Aorta (tissue), 5 donors: ENCODE measurements at regions not wholly inside any gene's neighbourhood (a gene's known extent, or its start where the extent isn't known, plus 50 kb on each side); places are given as distances from the start of the nearest gene placed in this dataset.
A peak's percentile ranks its signal among the peaks of the same experiment; 100 is the strongest.

ENCODE experiments used
- ATAC-seq: fragments of 200-7000 bp; cut with Tn5 transposase; one replicate; pipeline ENCODE4 v1.9.1; 2022; ENCODE audit warnings: moderate library complexity; ENCODE audit not compliant: low FRiP score
- DNase-seq, 2 donors: peaks; one replicate each; pipeline ENCODE4 v3.0.0-alpha.2; 2020
- H3K27ac ChIP-seq, 2 donors: one replicate each; pipeline ENCODE4 v1.5.1; 2013; ENCODE audit warnings: low read length in 2 of 2, mild to moderate bottlenecking in 2 of 2, moderate library complexity in 2 of 2, control low read depth in 1 of 2, inconsistent platforms in 1 of 2, low read depth in 1 of 2
- H3K27me3 ChIP-seq, 2 donors: one replicate each; pipeline ENCODE4 v1.6.1; 2013; ENCODE audit warnings: control low read depth in 1 of 2, low read length in 1 of 2, mild to moderate bottlenecking in 1 of 2, moderate library complexity in 1 of 2; ENCODE audit not compliant: insufficient read depth in 2 of 2, control insufficient read depth in 1 of 2
- H3K36me3 ChIP-seq, 2 donors: one replicate each; pipeline ENCODE4 v1.6.1; 2013; ENCODE audit warnings: control low read depth in 1 of 2, low read length in 1 of 2, mild to moderate bottlenecking in 1 of 2; ENCODE audit not compliant: insufficient read depth in 2 of 2, control insufficient read depth in 1 of 2
- H3K4me1 ChIP-seq, 2 donors: one replicate each; pipeline ENCODE4 v1.6.1; 2013; ENCODE audit warnings: low read length in 2 of 2, control low read depth in 1 of 2, mild to moderate bottlenecking in 1 of 2, moderate library complexity in 1 of 2; ENCODE audit not compliant: insufficient read depth in 2 of 2, control insufficient read depth in 1 of 2
- H3K4me3 ChIP-seq, 2 donors: one replicate each; pipeline ENCODE4 v1.5.1; 2013; ENCODE audit warnings: low read length in 2 of 2, control low read depth in 1 of 2, mild to moderate bottlenecking in 1 of 2
- H3K9me3 ChIP-seq: one replicate; pipeline ENCODE4 v1.6.1; 2013; ENCODE audit warnings: mild to moderate bottlenecking, low read length; ENCODE audit not compliant: control insufficient read depth
- WGBS, 2 donors: extraction: QIAGEN DNeasy Blood & Tissue Kit; methylation state at CpG; one replicate each; pipeline ENCODE4 v1.1.7; 2013; 5-methylcytosine and 5-hydroxymethylcytosine counted together
- intact Hi-C, 2 donors: fragments of 100-400 bp; cut with DNase I; formaldehyde crosslinking; loops; one replicate each; pipeline versions ENCODE4 v1.14.2 to v1.15.0; 2022
- donor health status: healthy with polysubstance abuse.
- donor health status: Bipolar disorder and iron deficiency.
- donor health status: DM: no; HTN: no; CAD: no.
- donor health status: DM: no; HTN: no; CAD: no.
- donor health status: DM: yes; HTN: yes; CAD: no.

DNA sequence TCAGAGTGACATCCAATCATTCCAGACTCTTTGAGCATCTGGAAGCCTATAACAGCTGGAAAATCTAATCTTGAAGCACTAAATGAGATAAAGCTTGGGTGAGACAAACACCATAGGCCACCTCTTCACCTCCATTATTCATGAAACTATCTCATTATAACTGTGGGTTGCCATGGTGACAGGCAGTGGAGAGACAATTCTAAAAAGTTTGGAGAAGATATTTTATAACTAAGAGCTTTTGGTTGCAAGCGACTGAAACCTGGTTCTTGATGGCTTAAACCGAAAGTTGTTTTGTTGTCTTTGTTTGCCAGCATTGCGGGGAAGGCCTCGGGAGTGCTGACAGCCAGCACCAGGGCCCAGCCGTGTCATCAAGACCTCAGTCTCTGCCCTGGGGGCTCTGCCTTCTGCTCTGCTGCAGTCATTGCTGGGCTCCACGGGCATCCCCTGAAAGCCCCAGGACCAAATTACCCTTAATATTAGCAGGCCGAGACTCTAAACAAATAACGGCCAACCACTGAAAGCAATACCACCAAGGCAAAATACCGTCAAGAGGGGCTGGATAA, 353.6 kb upstream of the SFSWAP start:
- Histone ChIP-seq H3K9me3 (no peaks in the 10 kb centered on the region), H3K4me3 (no peak overlapping the region), H3K36me3 (no peaks in the 10 kb centered on the region), H3K27me3 (no peaks in the 10 kb centered on the region), H3K27ac (no peak overlapping the region), H3K4me1 (no peaks in the 10 kb centered on the region)
- WGBS, 2 donors, result 59 to 80% methylated on average over 9 of the region's 9 CpGs
- ATAC-seq (no peak), DNase-seq (no peak)
- intact Hi-C loops, result no loop called here

- 50% methylated on average over 3 of the region's 3 CpGs for WGBS, 2 donors
- no peak for DNase-seq
- Histone ChIP-seq H3K27ac (no peak overlapping the region), H3K27me3 (no peaks in the 10 kb centered on the region), H3K4me1 (no peaks in the 10 kb centered on the region), H3K36me3 (no peaks in the 10 kb centered on the region), H3K9me3 (no peaks in the 10 kb centered on the region), H3K4me3 (no peak overlapping the region)
- intact Hi-C loops, result no loop called here
- ATAC-seq, result no peak
These were observed 353.0 kb upstream of the SFSWAP start for GRCh38 chr12:131357920-131358319.

GRCh38 chr12:131362291-131363211, 348.3 kb upstream of the SFSWAP start:
- 78% methylated on average over 12 of the region's 12 CpGs for WGBS, 2 donors
- no peak for ATAC-seq
- no peak overlapping the region for H3K27ac ChIP-seq

GRCh38 chr12:131363393-131363792, 347.5 kb upstream of the SFSWAP start:
- Histone ChIP-seq H3K9me3 (no peaks in the 10 kb centered on the region), H3K4me1 (no peaks in the 10 kb centered on the region), H3K27me3 (no peaks in the 10 kb centered on the region), H3K27ac (no peak overlapping the region), H3K4me3 (no peak overlapping the region), H3K36me3 (no peaks in the 10 kb centered on the region)
- 77% methylated on average over 7 of the region's 7 CpGs for WGBS, 2 donors
- intact Hi-C loops, result no loop called here
- no peak for ATAC-seq
- peak in 1 of 2 donors; percentile 42 for DNase-seq

More at GRCh38 chr12:131362291-131363211, 348.3 kb upstream of the SFSWAP start:
- no peak overlapping the region for H3K4me3 ChIP-seq
- no peak for DNase-seq
- H3K27me3 ChIP-seq, result no peaks in the 10 kb centered on the region
- no peaks in the 10 kb centered on the region for H3K9me3 ChIP-seq
- intact Hi-C loops, result no loop called here
- H3K36me3 ChIP-seq, result no peaks in the 10 kb centered on the region
- no peaks in the 10 kb centered on the region for H3K4me1 ChIP-seq

GRCh38 chr12:131363841-131364495, 346.9 kb upstream of the SFSWAP start:
- Histone ChIP-seq H3K36me3 (no peaks in the 10 kb centered on the region), H3K4me3 (no peak overlapping the region), H3K9me3 (no peaks in the 10 kb centered on the region), H3K27ac (no peak overlapping the region), H3K27me3 (no peaks in the 10 kb centered on the region), H3K4me1 (no peaks in the 10 kb centered on the region)
- intact Hi-C loops, result no loop called here
- no peak for ATAC-seq
- no peak for DNase-seq
- 78 to 81% methylated on average over 14 of the region's 14 CpGs for WGBS, 2 donors

GRCh38 chr12:131364903-131365820, 345.7 kb upstream of the SFSWAP start:
- H3K9me3 ChIP-seq, result no peaks in the 10 kb centered on the region
- no peak overlapping the region for H3K4me3 ChIP-seq
- ATAC-seq, result no peak
- DNase-seq, result peak in 1 of 2 donors; percentile 23
- H3K27me3 ChIP-seq, result no peaks in the 10 kb centered on the region
- 81 to 85% methylated on average over 12 of the region's 12 CpGs for WGBS, 2 donors
- H3K36me3 ChIP-seq, result no peaks in the 10 kb centered on the region
- intact Hi-C loops, result no loop called here
- no peaks in the 10 kb centered on the region for H3K4me1 ChIP-seq
- H3K27ac ChIP-seq, result no peak overlapping the region

- intact Hi-C loops, result no loop called here
- ATAC-seq (no peak), DNase-seq (peak in 1 of 2 donors; percentile 42)
- H3K27ac ChIP-seq, result no peak overlapping the region
- H3K27me3 ChIP-seq, result no peaks in the 10 kb centered on the region
- no peaks in the 10 kb centered on the region for H3K36me3 ChIP-seq
- H3K4me1 ChIP-seq, result no peaks in the 10 kb centered on the region
- no peaks in the 10 kb centered on the region for H3K9me3 ChIP-seq
- 63 to 65% methylated on average over 15 of the region's 15 CpGs for WGBS, 2 donors
- no peak overlapping the region for H3K4me3 ChIP-seq
These were observed 345.0 kb upstream of the SFSWAP start for GRCh38 chr12:131365821-131366260.

GRCh38 chr12:131366261-131366871, 344.5 kb upstream of the SFSWAP start:
- H3K27ac ChIP-seq, result no peak overlapping the region
- H3K27me3 ChIP-seq, result no peaks in the 10 kb centered on the region
- no peaks in the 10 kb centered on the region for H3K9me3 ChIP-seq
- ATAC-seq, result no peak
- WGBS, 2 donors, result 42 to 45% methylated on average over 11 of the region's 11 CpGs
- peak in 1 of 2 donors; percentile 54 for DNase-seq
- intact Hi-C loops, result no loop called here
- no peaks in the 10 kb centered on the region for H3K36me3 ChIP-seq
- no peaks in the 10 kb centered on the region for H3K4me1 ChIP-seq
- H3K4me3 ChIP-seq, result no peak overlapping the region
